RWPE1 (cell line): ENCODE measurements at regions not wholly inside any gene's neighbourhood (a gene's known extent, or its start where the extent isn't known, plus 50 kb on each side); places are given as distances from the start of the nearest gene placed in this dataset.

Source experiments
- CTCF ChIA-PET: fragments of 350-600 bp; sonication (Branson Sonifier 250); formaldehyde crosslinking; extraction: SDS; loops from one replicate; lab custom pipeline; 2021; lab: Yijun Ruan, JAX
- POLR2A ChIA-PET: fragments of 400-600 bp; formaldehyde crosslinking; extraction: SDS; loops from one replicate; lab custom pipeline; 2020; ENCODE audit warnings: antibody characterized with exemption; ENCODE audit not compliant: low non-redundant PET; lab: Yijun Ruan, JAX
- DNase-seq: peaks from one replicate; pipeline ENCODE4 v3.0.0; 2012; ENCODE audit warnings: low spot score
- H3K27ac ChIP-seq: fragments of 450-650 bp; 2 replicates; pipeline ENCODE4 v1.5.1; 2017
- CTCF ChIP-seq: fragments of 450-650 bp; conservative IDR thresholded peaks from 2 replicates; pipeline ENCODE4 v1.5.1; 2017; ENCODE audit warnings: low read depth, mild to moderate bottlenecking

GRCh38 chr5:20098694-20099093 lies 110.7 kb upstream of the CDH18 start:
- no peak for TF ChIP-seq CTCF
- POLR2A ChIA-PET, result no interaction called here
- no peak for DNase-seq
- CTCF ChIA-PET, result no interaction called here
- H3K27ac ChIP-seq, result no peak overlapping the region

DNA sequence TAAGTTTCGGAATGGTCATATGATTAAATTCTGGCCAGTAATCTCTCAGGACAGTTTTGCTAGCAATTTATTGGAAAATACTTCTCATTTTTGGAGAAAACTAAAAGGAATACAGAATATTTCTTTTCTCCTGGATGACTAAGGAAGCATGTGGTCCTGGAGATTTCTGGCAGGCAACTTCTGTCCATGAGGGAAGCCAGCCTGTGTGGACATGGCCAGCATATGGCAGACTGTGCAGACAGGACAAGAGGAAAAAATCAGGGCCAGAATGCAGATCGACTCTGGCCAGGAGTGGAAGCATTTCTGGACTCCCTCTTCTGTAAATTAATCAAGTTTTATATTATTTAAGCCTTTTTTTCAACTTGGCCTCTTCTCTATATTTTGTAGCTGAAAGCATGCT lies 100.4 kb upstream of the CDH18 start:
- TF ChIP-seq CTCF, result no peak
- H3K27ac ChIP-seq, result no peak overlapping the region
- no peak for DNase-seq
- ChIA-PET CTCF (interaction anchor here (0.6 kb wide), 1 partner anchor 24 kb away, joined by 3 read pairs; no protein-coding TSS in a partner anchor), POLR2A (no interaction called here)

GRCh38 chr5:20087299-20087698 lies 99.3 kb upstream of the CDH18 start:
- ChIA-PET POLR2A (no interaction called here), CTCF (no interaction called here)
- DNase-seq, result no peak

DNA sequence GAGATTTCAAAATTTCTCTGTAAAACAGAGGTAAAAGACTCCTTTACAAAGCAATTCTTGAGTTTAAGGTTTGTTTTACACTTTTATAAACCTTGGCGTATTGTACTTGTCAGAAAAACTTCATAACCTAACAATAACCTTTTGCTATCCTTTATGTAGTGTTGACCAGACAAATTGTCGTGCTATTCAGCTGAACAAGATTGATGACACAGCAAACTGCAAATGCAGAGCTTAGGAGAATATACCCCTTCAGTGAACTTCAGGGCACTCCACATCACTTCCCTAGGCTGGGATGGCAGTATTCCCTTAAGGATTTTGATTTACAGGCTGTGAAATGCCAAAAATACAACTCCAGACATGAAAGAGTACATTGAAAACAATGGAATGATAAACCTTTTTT lies 89.2 kb upstream of the CDH18 start:
- no peak overlapping the region for H3K27ac ChIP-seq
- CTCF ChIA-PET, result no interaction called here
- POLR2A ChIA-PET, result no interaction called here
- TF ChIP-seq CTCF, result no peak
- DNase-seq, result no peak

More at GRCh38 chr5:20087299-20087698, 99.3 kb upstream of the CDH18 start:
- TF ChIP-seq CTCF, result no peak
- H3K27ac ChIP-seq, result no peak overlapping the region

GRCh38 chr5:20056933-20057332 lies 68.9 kb upstream of the CDH18 start:
- TF ChIP-seq CTCF, result no peak
- no peak overlapping the region for H3K27ac ChIP-seq
- POLR2A ChIA-PET, result no interaction called here
- CTCF ChIA-PET, result no interaction called here
- no peak for DNase-seq

DNA sequence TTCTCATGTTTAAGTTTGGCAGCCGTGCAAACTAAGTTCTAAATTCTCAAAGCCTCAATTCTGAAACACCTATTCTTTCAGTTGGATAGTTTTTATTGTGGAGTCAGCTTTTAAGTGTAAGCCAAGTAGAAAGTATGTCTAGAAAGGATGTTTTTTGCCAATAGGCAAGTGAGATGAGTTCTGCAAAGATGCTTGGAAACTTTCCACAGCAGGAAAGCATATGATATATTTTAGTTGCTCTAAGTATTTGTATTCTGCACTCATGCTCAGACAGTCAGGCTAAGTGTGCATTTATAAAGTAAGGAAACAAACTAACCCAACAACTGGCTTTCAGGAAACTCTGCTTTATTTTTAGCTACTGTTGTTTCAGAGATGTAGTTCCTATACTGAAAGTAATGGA lies 67.3 kb upstream of the CDH18 start:
- DNase-seq, result no peak
- CTCF ChIA-PET, result no interaction called here
- TF ChIP-seq CTCF, result no peak
- H3K27ac ChIP-seq, result no peak overlapping the region
- POLR2A ChIA-PET, result no interaction called here

DNA sequence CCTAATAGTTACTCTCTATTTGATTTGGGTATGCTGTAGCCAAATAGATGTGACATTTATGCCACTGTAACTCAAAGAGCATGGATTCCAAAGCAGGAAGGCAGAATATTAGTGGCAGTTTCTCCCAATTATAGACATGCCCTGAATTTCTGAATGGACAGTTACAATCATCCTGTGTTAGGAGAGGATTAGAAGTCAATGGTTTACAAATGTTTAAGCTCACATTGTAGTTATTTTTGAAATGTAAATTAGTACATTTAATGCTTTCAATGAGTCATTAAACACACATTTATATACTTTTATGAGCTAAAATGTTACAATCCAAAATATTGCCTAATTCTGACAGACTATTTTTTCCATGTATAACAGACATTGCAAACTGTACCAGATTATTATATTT lies 62.3 kb upstream of the CDH18 start:
- ChIA-PET CTCF (interaction anchor here (0.7 kb wide), 1 partner anchor 1000 kb away, joined by 3 read pairs; no protein-coding TSS in a partner anchor), POLR2A (no interaction called here)
- H3K27ac ChIP-seq, result no peak overlapping the region
- no peak for TF ChIP-seq CTCF
- DNase-seq, result no peak
